Prostate gland (tissue), 2 donors: ENCODE measurements at regions not wholly inside any gene's neighbourhood (a gene's known extent, or its start where the extent isn't known, plus 50 kb on each side); places are given as distances from the start of the nearest gene placed in this dataset.

Experiments
- POLR2A ChIP-seq: fragments of 450-650 bp; IDR thresholded peaks from one replicate; pipeline ENCODE4 v1.6.1; 2016; ENCODE audit warnings: antibody characterized with exemption, mild to moderate bottlenecking
- POLR2AphosphoS5 ChIP-seq: sonication (generic); formaldehyde crosslinking; IDR thresholded peaks from one replicate; pipeline ENCODE4 v1.6.1; 2017; ENCODE audit warnings: antibody characterized with exemption
- TF ChIP-seq, protein P1 (sequence below), 4 experiments: fragments of 200-600 bp in 2 of 4; fragments of 450-650 bp in 2 of 4; sonication (generic) in 2 of 4; IDR thresholded peaks; 1 replicate in 3 of 4; 2 replicates in 1 of 4; pipeline ENCODE4 v1.5.1; 2016 to 2019; ENCODE audit warnings: antibody characterized with exemption in 4 of 4, mild to moderate bottlenecking in 2 of 4, moderate library complexity in 2 of 4

DNA sequence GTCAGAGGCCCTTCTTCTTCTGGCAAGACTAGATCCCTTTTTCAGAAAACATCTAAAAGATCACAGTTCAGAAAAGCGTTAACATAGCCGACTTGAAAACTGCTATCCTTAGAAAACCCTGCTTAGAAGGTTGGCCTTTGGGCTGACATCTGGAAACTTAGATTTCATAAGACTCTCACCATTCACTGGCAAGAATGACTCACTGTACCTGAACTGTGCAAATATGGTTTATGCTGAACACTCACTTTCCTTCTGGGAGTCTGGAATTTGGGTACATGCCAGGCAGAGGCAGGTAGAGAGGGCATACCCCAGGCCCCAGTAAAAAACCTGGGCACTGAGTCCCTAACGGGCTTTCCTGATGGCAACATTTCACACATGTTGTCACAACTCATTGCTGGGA, 88.8 kb upstream of the GPC3 start:
- TF ChIP-seq, protein P1, sequence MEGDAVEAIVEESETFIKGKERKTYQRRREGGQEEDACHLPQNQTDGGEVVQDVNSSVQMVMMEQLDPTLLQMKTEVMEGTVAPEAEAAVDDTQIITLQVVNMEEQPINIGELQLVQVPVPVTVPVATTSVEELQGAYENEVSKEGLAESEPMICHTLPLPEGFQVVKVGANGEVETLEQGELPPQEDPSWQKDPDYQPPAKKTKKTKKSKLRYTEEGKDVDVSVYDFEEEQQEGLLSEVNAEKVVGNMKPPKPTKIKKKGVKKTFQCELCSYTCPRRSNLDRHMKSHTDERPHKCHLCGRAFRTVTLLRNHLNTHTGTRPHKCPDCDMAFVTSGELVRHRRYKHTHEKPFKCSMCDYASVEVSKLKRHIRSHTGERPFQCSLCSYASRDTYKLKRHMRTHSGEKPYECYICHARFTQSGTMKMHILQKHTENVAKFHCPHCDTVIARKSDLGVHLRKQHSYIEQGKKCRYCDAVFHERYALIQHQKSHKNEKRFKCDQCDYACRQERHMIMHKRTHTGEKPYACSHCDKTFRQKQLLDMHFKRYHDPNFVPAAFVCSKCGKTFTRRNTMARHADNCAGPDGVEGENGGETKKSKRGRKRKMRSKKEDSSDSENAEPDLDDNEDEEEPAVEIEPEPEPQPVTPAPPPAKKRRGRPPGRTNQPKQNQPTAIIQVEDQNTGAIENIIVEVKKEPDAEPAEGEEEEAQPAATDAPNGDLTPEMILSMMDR (IDR thresholded peaks at IDR 0.05): no peak
- TF ChIP-seq POLR2A (no peak), POLR2AphosphoS5 (no peak)
